GM21526 (cell line): ENCODE measurements at regions not wholly inside any gene's neighbourhood (a gene's known extent, or its start where the extent isn't known, plus 50 kb on each side); places are given as distances from the start of the nearest gene placed in this dataset.

Experiments
- ATAC-seq: cut with Tn5 transposase; IDR thresholded peaks from one replicate; pipeline ENCODE4 v1.9.1; 2021; ENCODE audit warnings: moderate library complexity; ENCODE audit not compliant: unreplicated experiment, low FRiP score

- ATAC-seq: no peak
Measured at GRCh38 chr12:124505001-124505818, 62.2 kb downstream of the NCOR2 start.

GRCh38 chr12:124504273-124505000 lies 63.0 kb downstream of the NCOR2 start:
- ATAC-seq: no peak

- ATAC-seq: no peak
Measured at GRCh38 chr12:124503305-124503704, 64.1 kb downstream of the NCOR2 start.

GRCh38 chr12:124502379-124502778 lies 65.0 kb downstream of the NCOR2 start:
- ATAC-seq: no peak

- ATAC-seq: no peak
Measured at GRCh38 chr12:124501827-124502226, 65.6 kb downstream of the NCOR2 start.

GRCh38 chr12:124501112-124501561 lies 66.3 kb downstream of the NCOR2 start:
- ATAC-seq: no peak

- ATAC-seq: no peak
Measured at GRCh38 chr12:124499898-124500244, 67.5 kb downstream of the NCOR2 start.

- ATAC-seq: no peak
Measured at GRCh38 chr12:124499190-124499753, 68.1 kb downstream of the NCOR2 start.

GRCh38 chr12:124498275-124499189 lies 68.9 kb downstream of the NCOR2 start:
- no peak for ATAC-seq

GRCh38 chr12:124497658-124498057 lies 69.8 kb downstream of the NCOR2 start:
- ATAC-seq: no peak

- no peak for ATAC-seq
Measured at GRCh38 chr12:124497039-124497438, 70.4 kb downstream of the NCOR2 start.

GRCh38 chr12:124496584-124496983 lies 70.8 kb downstream of the NCOR2 start:
- ATAC-seq: no peak

- no peak for ATAC-seq
Measured at GRCh38 chr12:124495194-124495983, 72.0 kb downstream of the NCOR2 start.

GRCh38 chr12:124494751-124495129 lies 72.7 kb downstream of the NCOR2 start:
- ATAC-seq: no peak

GRCh38 chr12:124493809-124494750 lies 73.3 kb downstream of the NCOR2 start:
- ATAC-seq: peak; percentile 90

GRCh38 chr12:124492879-124493808 lies 74.3 kb downstream of the NCOR2 start:
- ATAC-seq: no peak

GRCh38 chr12:124491856-124492420 lies 75.5 kb downstream of the NCOR2 start:
- ATAC-seq: no peak
